Mucosa of descending colon (tissue), 3 donors: ENCODE measurements at regions not wholly inside any gene's neighbourhood (a gene's known extent, or its start where the extent isn't known, plus 50 kb on each side); places are given as distances from the start of the nearest gene placed in this dataset.
A peak's percentile ranks its signal among the peaks of the same experiment; 100 is the strongest.

Experiments
- ATAC-seq: fragments of 200-7000 bp; cut with Tn5 transposase; one replicate; pipeline ENCODE4 v1.9.1; 2020; ENCODE audit warnings: mild to moderate bottlenecking, moderate library complexity
- DNase-seq, 3 donors: peaks; one replicate each; pipeline ENCODE4 v3.0.0-alpha.2; 2020
- H3K36me3 ChIP-seq: fragments of 200-600 bp; one replicate; pipeline ENCODE4 v1.8.0; 2021; ENCODE audit warnings: low read depth, mild to moderate bottlenecking
- H3K4me1 ChIP-seq: fragments of 200-600 bp; one replicate; pipeline ENCODE4 v1.8.0; 2021; ENCODE audit warnings: low read depth, mild to moderate bottlenecking
- H3K4me3 ChIP-seq: fragments of 200-600 bp; one replicate; pipeline ENCODE4 v1.8.0; 2021; ENCODE audit warnings: mild to moderate bottlenecking
- H3K9me3 ChIP-seq: fragments of 200-600 bp; one replicate; pipeline ENCODE4 v1.8.0; 2021; ENCODE audit warnings: mild to moderate bottlenecking
- CTCF ChIP-seq: fragments of 200-600 bp; IDR thresholded peaks from one replicate; pipeline ENCODE4 v1.8.0; 2022; ENCODE audit warnings: antibody characterized with exemption, mild to moderate bottlenecking
- intact Hi-C, 2 donors: fragments of 100-400 bp; cut with DNase I in 1 of 2; cut with micrococcal nuclease in 1 of 2; formaldehyde crosslinking; loops; one replicate each; pipeline versions ENCODE4 v1.11.0 to v1.11.1; 2022; cut with DNase I, micrococcal nuclease
- donor health status: DM: no; HTN: no; CAD: no; lungs with moderate emphysema.
- donor health status: DM: no; HTN: no; CAD: no.
- donor health status: DM: no; HTN: yes; CAD: no.

GRCh38 chr12:19710811-19711793 lies 271.8 kb downstream of the AEBP2 start:
- no peak overlapping the region for H3K4me3 ChIP-seq
- no peaks in the 10 kb centered on the region for H3K4me1 ChIP-seq
- DNase-seq (peak in 1 of 3 donors; percentile 5), ATAC-seq (no peak)
- no peak for TF ChIP-seq CTCF
- H3K36me3 ChIP-seq: no peaks in the 10 kb centered on the region
- intact Hi-C loops: no loop called here
- peaks cover 6% of the 10 kb centered on the region for H3K9me3 ChIP-seq

- Histone ChIP-seq H3K4me1 (no peaks in the 10 kb centered on the region), H3K9me3 (peaks cover 6% of the 10 kb centered on the region), H3K36me3 (no peaks in the 10 kb centered on the region), H3K4me3 (no peak overlapping the region)
- no peak for TF ChIP-seq CTCF
- ATAC-seq (no peak), DNase-seq (no peak)
- intact Hi-C loops: no loop called here
Measured at GRCh38 chr12:19712041-19712440, 272.7 kb downstream of the AEBP2 start.

DNA sequence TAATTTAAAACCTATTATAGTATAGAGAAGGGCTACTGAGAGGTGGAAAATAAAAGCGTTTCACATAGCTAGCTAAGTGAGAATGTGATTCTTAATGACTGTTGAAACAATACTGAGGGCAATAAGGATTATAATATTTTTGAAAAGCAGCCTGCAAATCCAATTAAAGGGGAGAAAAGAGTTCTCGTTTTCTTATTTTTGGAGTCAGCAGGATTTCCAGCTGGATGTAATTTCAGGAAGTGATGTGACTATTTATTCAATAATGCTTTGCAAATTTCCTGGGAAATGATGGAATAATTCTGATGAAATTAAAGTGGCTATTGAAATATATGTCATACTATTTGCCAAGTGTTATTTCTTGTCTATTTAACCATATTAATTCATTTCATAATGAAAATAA lies 279.1 kb downstream of the AEBP2 start:
- Histone ChIP-seq H3K4me3 (no peak overlapping the region), H3K36me3 (no peaks in the 10 kb centered on the region), H3K9me3 (no peaks in the 10 kb centered on the region), H3K4me1 (no peaks in the 10 kb centered on the region)
- intact Hi-C loops: no loop called here
- ATAC-seq (no peak), DNase-seq (no peak)
- TF ChIP-seq CTCF: no peak

DNA sequence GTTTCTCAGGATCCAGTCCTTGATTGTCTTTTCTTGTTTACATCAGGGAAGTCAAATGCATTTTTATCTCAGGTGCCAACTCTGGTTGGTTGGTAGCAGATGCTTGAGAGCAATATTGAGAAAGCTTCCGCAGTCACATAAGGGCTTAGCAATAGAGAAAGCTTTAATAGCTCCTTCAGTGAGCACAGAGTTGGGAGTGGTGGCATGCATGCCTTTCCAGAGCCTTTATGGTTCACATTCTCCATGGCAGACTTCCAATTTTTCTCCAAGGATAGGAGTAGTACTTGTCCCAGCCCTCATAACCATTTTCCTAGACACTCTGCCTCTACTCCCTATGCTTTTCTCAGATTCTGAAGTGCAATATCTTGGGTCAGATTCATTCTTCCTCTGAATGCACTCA lies 280.4 kb downstream of the AEBP2 start:
- no peak for DNase-seq
- no peak overlapping the region for H3K4me3 ChIP-seq
- no peaks in the 10 kb centered on the region for H3K4me1 ChIP-seq
- no peak for ATAC-seq
- intact Hi-C loops: no loop called here
- no peaks in the 10 kb centered on the region for H3K36me3 ChIP-seq
- no peaks in the 10 kb centered on the region for H3K9me3 ChIP-seq
- TF ChIP-seq CTCF: no peak

GRCh38 chr12:19726122-19726521 lies 286.8 kb downstream of the AEBP2 start:
- ATAC-seq: no peak
- no peak for TF ChIP-seq CTCF
- intact Hi-C loops: no loop called here

More at GRCh38 chr12:19726122-19726521, 286.8 kb downstream of the AEBP2 start:
- H3K4me1 ChIP-seq: no peaks in the 10 kb centered on the region
- DNase-seq: no peak
- H3K4me3 ChIP-seq: no peak overlapping the region
- no peaks in the 10 kb centered on the region for H3K36me3 ChIP-seq
- no peaks in the 10 kb centered on the region for H3K9me3 ChIP-seq
